ENCODE measurements at regions not wholly inside any gene's neighbourhood (a gene's known extent, or its start where the extent isn't known, plus 50 kb on each side); places are given as distances from the start of the nearest gene placed in this dataset.

GRCh38 chr5:17697671-17698070 is 63.4 kb downstream of the TAF11L14 start:
- Histone ChIP-seq H3K9ac (no peak overlapping the region), H3K4me2 (ENCODE audit: low read length) (no peak overlapping the region), H3K27me3 (ENCODE audit: control insufficient read depth, insufficient read depth, low read length) (no peaks in the 10 kb centered on the region), H3K27ac (no peak overlapping the region), H3K36me3 (ENCODE audit: control insufficient read depth, insufficient read depth, low read length) (no peaks in the 10 kb centered on the region), H3K79me2 (no peaks in the 10 kb centered on the region), H3K9me3 (ENCODE audit: control insufficient read depth, low read length) (peaks cover 3% of the 10 kb centered on the region), H3K4me1 (no peaks in the 10 kb centered on the region), H3K4me3 (ENCODE audit: low read depth, low read length) (no peak overlapping the region), H2AFZ (no peak overlapping the region)
- TF ChIP-seq, protein P1, sequence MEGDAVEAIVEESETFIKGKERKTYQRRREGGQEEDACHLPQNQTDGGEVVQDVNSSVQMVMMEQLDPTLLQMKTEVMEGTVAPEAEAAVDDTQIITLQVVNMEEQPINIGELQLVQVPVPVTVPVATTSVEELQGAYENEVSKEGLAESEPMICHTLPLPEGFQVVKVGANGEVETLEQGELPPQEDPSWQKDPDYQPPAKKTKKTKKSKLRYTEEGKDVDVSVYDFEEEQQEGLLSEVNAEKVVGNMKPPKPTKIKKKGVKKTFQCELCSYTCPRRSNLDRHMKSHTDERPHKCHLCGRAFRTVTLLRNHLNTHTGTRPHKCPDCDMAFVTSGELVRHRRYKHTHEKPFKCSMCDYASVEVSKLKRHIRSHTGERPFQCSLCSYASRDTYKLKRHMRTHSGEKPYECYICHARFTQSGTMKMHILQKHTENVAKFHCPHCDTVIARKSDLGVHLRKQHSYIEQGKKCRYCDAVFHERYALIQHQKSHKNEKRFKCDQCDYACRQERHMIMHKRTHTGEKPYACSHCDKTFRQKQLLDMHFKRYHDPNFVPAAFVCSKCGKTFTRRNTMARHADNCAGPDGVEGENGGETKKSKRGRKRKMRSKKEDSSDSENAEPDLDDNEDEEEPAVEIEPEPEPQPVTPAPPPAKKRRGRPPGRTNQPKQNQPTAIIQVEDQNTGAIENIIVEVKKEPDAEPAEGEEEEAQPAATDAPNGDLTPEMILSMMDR (IDR thresholded peaks at IDR 0.05), result no peak

GRCh38 chr5:17709011-17709710 is 74.9 kb downstream of the TAF11L14 start:
- Histone ChIP-seq H3K4me1 (no peaks in the 10 kb centered on the region), H3K27ac (no peak overlapping the region), H3K79me2 (no peaks in the 10 kb centered on the region), H3K4me2 (ENCODE audit: low read length) (no peak overlapping the region), H3K9me3 (ENCODE audit: control insufficient read depth, low read length) (no peaks in the 10 kb centered on the region), H3K36me3 (ENCODE audit: control insufficient read depth, insufficient read depth, low read length) (no peaks in the 10 kb centered on the region), H3K27me3 (ENCODE audit: control insufficient read depth, insufficient read depth, low read length) (no peaks in the 10 kb centered on the region), H2AFZ (no peak overlapping the region), H3K9ac (no peak overlapping the region), H3K4me3 (ENCODE audit: low read depth, low read length) (no peak overlapping the region)
- TF ChIP-seq, protein P1 (IDR thresholded peaks at IDR 0.05), result no peak

DNA sequence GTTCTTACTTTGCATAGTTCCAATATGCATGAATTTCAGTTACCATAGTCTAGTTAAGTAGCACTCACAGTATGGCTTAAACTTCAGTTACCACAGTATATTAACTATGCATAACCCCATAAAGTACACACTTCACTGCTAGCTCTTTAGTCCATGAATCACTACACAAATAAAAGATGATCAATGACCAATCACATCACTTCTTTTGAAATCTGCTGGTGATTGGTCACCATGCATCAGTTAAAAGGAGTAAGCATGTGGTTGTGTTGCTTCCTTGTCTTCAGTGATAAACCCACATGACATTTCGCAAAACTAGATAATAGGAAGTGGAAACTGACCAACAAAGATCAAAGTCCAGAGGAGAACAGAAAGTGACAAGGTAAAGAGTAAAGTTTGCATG is 79.0 kb downstream of the TAF11L14 start:
- no peaks in the 10 kb centered on the region for H3K4me1 ChIP-seq
- H3K36me3 ChIP-seq (ENCODE audit: control insufficient read depth, insufficient read depth, low read length), result no peaks in the 10 kb centered on the region
- TF ChIP-seq, protein P1 (IDR thresholded peaks at IDR 0.05), result no peak
- H3K27ac ChIP-seq, result no peak overlapping the region
- no peaks in the 10 kb centered on the region for H3K27me3 ChIP-seq (ENCODE audit: control insufficient read depth, insufficient read depth, low read length)
- no peak overlapping the region for H3K4me3 ChIP-seq (ENCODE audit: low read depth, low read length)
- no peaks in the 10 kb centered on the region for H3K79me2 ChIP-seq
- H3K9me3 ChIP-seq (ENCODE audit: control insufficient read depth, low read length), result no peaks in the 10 kb centered on the region
- no peak overlapping the region for H3K4me2 ChIP-seq (ENCODE audit: low read length)
- no peak overlapping the region for H2AFZ ChIP-seq
- H3K9ac ChIP-seq, result no peak overlapping the region

DNA sequence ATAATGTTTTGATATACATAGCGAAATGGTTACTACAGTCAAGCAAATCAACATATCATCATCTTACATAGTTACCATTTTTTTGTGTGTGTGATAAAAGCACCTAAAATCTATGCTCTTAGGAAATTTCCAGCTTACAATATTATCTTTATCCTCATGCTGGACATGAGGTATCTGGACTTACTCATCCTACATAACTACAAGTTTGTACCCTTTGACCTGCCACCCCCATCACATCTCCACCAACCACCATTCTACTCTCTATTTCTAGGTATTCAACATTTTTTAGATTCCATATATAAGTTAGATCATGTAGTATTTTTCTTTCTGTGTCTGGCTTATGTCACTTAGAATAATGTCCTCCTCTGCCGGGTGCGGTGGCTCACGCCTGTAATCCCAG is 79.9 kb downstream of the TAF11L14 start:
- Histone ChIP-seq H3K27ac (no peak overlapping the region), H3K9me3 (ENCODE audit: control insufficient read depth, low read length) (no peaks in the 10 kb centered on the region), H2AFZ (no peak overlapping the region), H3K4me2 (ENCODE audit: low read length) (no peak overlapping the region), H3K4me3 (ENCODE audit: low read depth, low read length) (no peak overlapping the region), H3K4me1 (no peaks in the 10 kb centered on the region), H3K27me3 (ENCODE audit: control insufficient read depth, insufficient read depth, low read length) (no peaks in the 10 kb centered on the region), H3K36me3 (ENCODE audit: control insufficient read depth, insufficient read depth, low read length) (no peaks in the 10 kb centered on the region), H3K79me2 (no peaks in the 10 kb centered on the region), H3K9ac (no peak overlapping the region)
- TF ChIP-seq, protein P1 (IDR thresholded peaks at IDR 0.05), result no peak

DNA sequence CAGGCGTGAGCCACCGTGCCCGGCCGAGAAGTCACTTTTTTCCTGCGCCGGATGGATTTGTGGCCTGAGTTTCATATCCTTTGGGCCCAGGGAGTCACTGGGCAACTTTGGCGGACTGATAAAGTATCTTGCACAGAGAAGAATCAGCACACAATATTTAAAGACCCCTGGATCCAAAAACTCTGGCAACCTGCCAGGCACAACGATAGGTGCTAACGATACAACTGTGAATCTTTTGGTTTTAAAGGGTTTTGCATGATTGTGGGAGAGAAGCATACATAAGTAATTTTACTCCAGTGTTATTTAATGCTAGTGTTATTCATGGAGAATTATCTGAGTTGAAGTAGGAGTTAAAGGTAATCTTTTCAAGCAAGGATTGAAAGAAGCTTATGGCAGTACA is 85.3 kb downstream of the TAF11L14 start:
- H3K9ac ChIP-seq, result no peak overlapping the region
- H3K4me2 ChIP-seq (ENCODE audit: low read length), result no peak overlapping the region
- no peaks in the 10 kb centered on the region for H3K36me3 ChIP-seq (ENCODE audit: control insufficient read depth, insufficient read depth, low read length)
- H3K27me3 ChIP-seq (ENCODE audit: control insufficient read depth, insufficient read depth, low read length), result no peaks in the 10 kb centered on the region
- H3K27ac ChIP-seq, result no peak overlapping the region
- H3K4me1 ChIP-seq, result no peaks in the 10 kb centered on the region
- no peaks in the 10 kb centered on the region for H3K9me3 ChIP-seq (ENCODE audit: control insufficient read depth, low read length)
- TF ChIP-seq, protein P1 (IDR thresholded peaks at IDR 0.05), result no peak
- H3K4me3 ChIP-seq (ENCODE audit: low read depth, low read length), result no peak overlapping the region
- no peaks in the 10 kb centered on the region for H3K79me2 ChIP-seq
- no peak overlapping the region for H2AFZ ChIP-seq
